ENCODE measurements at regions not wholly inside any gene's neighbourhood (a gene's known extent, or its start where the extent isn't known, plus 50 kb on each side); places are given as distances from the start of the nearest gene placed in this dataset. TPM values are rescaled to one million over a fixed set of nuclear protein-coding genes. Genes with fewer than 3 reads are reported as not detected.

- Mint-ChIP-seq H3K4me1 (peaks cover 16 to 35% (median 31%) of the 10 kb centered on the region in 4 donors), H3K4me3 (no peak overlapping the region), H3K9me3 (no peaks in the 10 kb centered on the region), H3K27ac (no peak overlapping the region), H3K27me3 (no peaks in the 10 kb centered on the region), H3K36me3 (peaks cover 0 to 6% (median 5%) of the 10 kb centered on the region in 3 donors)
- POLR2A ChIA-PET, result interaction anchor here (1.1 kb wide), 1 partner anchor 13 kb away, joined by 4 read pairs; no protein-coding TSS in a partner anchor
- no peak for ATAC-seq
- DNase-seq, result no peak
Measured at GRCh38 chr2:181398000-181398399, 59.2 kb upstream of the ITGA4 start.

DNA sequence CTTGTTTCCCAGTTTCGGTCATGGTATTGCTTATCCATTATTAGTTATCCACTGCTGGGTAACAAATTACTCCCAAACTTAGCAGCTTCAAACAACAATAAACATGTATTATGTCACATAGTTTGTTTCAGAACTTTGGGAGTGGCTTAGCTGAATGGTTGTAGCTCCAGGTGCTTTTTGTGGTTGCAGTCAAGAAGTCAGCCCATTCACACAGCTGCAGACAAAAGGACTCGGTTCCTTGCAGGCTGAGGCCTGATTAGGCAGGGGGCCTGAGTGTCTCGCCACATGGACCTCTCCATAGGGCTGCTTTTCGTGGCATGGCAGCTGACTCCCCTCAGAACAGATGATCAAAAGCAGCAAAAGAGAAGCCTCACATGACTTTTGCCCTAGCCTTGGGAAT is 58.2 kb upstream of the ITGA4 start:
- no peak overlapping the region for H3K4me3 Mint-ChIP-seq
- no peaks in the 10 kb centered on the region for H3K9me3 Mint-ChIP-seq
- H3K4me1 Mint-ChIP-seq, result peaks cover 13 to 29% (median 24%) of the 10 kb centered on the region in 4 donors
- peaks cover 0 to 7% (median 5%) of the 10 kb centered on the region in 3 donors for H3K36me3 Mint-ChIP-seq
- DNase-seq (no peak), ATAC-seq (no peak)
- POLR2A ChIA-PET, result interaction anchor here (1.1 kb wide), 1 partner anchor 12 kb away, joined by 4 read pairs; no protein-coding TSS in a partner anchor
- no peak overlapping the region for H3K27ac Mint-ChIP-seq
- H3K27me3 Mint-ChIP-seq, result no peaks in the 10 kb centered on the region

GRCh38 chr2:181404472-181404871 is 52.7 kb upstream of the ITGA4 start:
- H3K9me3 Mint-ChIP-seq, result peaks cover 0 to 10% (median 0%) of the 10 kb centered on the region in 9 donors
- H3K27me3 Mint-ChIP-seq, result no peaks in the 10 kb centered on the region
- ATAC-seq (no peak), DNase-seq (no peak)
- H3K4me1 Mint-ChIP-seq, result peaks cover 13 to 51% (median 15%) of the 10 kb centered on the region in 4 donors
- H3K36me3 Mint-ChIP-seq, result peaks cover 7 to 24% (median 12%) of the 10 kb centered on the region in 3 donors
- POLR2A ChIA-PET, result no interaction called here
- no peak overlapping the region for H3K4me3 Mint-ChIP-seq
- no peak overlapping the region for H3K27ac Mint-ChIP-seq

- Mint-ChIP-seq H3K36me3 (peaks cover 7 to 35% (median 20%) of the 10 kb centered on the region in 3 donors), H3K9me3 (peaks cover 0 to 17% (median 0%) of the 10 kb centered on the region in 9 donors), H3K27ac (peak overlapping the region in 1 of 10 donors; percentile 30), H3K4me1 (peaks cover 13 to 70% (median 16%) of the 10 kb centered on the region in 4 donors), H3K27me3 (no peaks in the 10 kb centered on the region), H3K4me3 (no peak overlapping the region)
- DNase-seq, result no peak
- ATAC-seq, result no peak
- POLR2A ChIA-PET, result no interaction called here
Measured at GRCh38 chr2:181407171-181407570, 50.0 kb upstream of the ITGA4 start.

Small RNA genes lying in the stretch of these regions (microRNA-seq; reads per million reads assigned to microRNA genes)
- gene MIR4437 (ENCODE audit: borderline microRNAs expressed), result not detected

Data from naive thymus-derived CD8-positive, alpha-beta T cell (primary cell).